Colonic mucosa (tissue), 4 donors: ENCODE measurements at regions not wholly inside any gene's neighbourhood (a gene's known extent, or its start where the extent isn't known, plus 50 kb on each side); places are given as distances from the start of the nearest gene placed in this dataset.

Experiments
- DNase-seq: peaks from one replicate; pipeline ENCODE4 v3.0.0-alpha.2; 2020
- H3K27ac ChIP-seq: fragments of 200-600 bp; one replicate; pipeline ENCODE4 v1.8.0; 2021
- H3K27me3 ChIP-seq: fragments of 200-600 bp; one replicate; pipeline ENCODE4 v1.8.0; 2021
- H3K36me3 ChIP-seq: fragments of 200-600 bp; one replicate; pipeline ENCODE4 v1.8.0; 2021
- H3K4me1 ChIP-seq: fragments of 200-600 bp; one replicate; pipeline ENCODE4 v1.8.0; 2021; ENCODE audit warnings: mild to moderate bottlenecking
- H3K4me3 ChIP-seq: fragments of 200-600 bp; one replicate; pipeline ENCODE4 v1.8.0; 2021
- H3K9ac ChIP-seq, 2 donors: one replicate each; pipeline ENCODE4 v1.7.0; 2013; ENCODE audit warnings: control low read depth in 2 of 2, low read depth in 2 of 2, low read length in 2 of 2
- H3K9me3 ChIP-seq: fragments of 200-600 bp; one replicate; pipeline ENCODE4 v1.8.0; 2021
- intact Hi-C: fragments of 100-400 bp; cut with DNase I; formaldehyde crosslinking; loops from one replicate; pipeline ENCODE4 v1.14.1; 2022
- TF ChIP-seq, protein P1 (sequence below): fragments of 200-600 bp; IDR thresholded peaks from one replicate; pipeline ENCODE4 v1.8.0; 2022; ENCODE audit warnings: antibody characterized with exemption, mild to moderate bottlenecking
- donor health status: healthy.
- donor health status: DM: no; HTN: no; CAD: no.
- donor health status: DM: no; HTN: no; CAD: no.

DNA sequence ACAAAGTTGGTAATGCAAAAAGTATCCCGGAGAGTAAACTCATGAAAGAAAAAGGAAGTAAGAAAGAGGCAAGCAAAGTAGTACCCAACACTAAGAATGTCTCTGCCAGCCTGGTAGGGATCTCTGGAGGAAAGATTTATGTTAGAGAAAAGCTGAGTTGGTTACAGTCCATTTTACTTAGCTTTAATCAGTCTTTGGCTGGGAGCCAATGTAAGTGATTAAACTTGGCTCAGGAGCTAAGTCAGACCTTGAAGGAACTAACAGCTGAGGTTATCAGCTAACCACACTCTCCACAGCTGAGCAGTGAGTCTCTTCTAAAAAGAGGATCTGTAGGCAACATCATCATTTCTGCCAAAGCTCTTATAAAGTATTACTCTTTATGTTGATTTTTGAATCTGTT is 148.0 kb downstream of the ANKRD7 start:
- TF ChIP-seq, protein P1, sequence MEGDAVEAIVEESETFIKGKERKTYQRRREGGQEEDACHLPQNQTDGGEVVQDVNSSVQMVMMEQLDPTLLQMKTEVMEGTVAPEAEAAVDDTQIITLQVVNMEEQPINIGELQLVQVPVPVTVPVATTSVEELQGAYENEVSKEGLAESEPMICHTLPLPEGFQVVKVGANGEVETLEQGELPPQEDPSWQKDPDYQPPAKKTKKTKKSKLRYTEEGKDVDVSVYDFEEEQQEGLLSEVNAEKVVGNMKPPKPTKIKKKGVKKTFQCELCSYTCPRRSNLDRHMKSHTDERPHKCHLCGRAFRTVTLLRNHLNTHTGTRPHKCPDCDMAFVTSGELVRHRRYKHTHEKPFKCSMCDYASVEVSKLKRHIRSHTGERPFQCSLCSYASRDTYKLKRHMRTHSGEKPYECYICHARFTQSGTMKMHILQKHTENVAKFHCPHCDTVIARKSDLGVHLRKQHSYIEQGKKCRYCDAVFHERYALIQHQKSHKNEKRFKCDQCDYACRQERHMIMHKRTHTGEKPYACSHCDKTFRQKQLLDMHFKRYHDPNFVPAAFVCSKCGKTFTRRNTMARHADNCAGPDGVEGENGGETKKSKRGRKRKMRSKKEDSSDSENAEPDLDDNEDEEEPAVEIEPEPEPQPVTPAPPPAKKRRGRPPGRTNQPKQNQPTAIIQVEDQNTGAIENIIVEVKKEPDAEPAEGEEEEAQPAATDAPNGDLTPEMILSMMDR: no peak
- H3K27me3 ChIP-seq: no peaks in the 10 kb centered on the region
- no peak for DNase-seq
- no peaks in the 10 kb centered on the region for H3K9me3 ChIP-seq
- H3K27ac ChIP-seq: no peak overlapping the region
- intact Hi-C loops: no loop called here
- no peaks in the 10 kb centered on the region for H3K36me3 ChIP-seq
- H3K4me3 ChIP-seq: no peak overlapping the region
- H3K4me1 ChIP-seq: no peaks in the 10 kb centered on the region
- no peak overlapping the region for H3K9ac ChIP-seq

DNA sequence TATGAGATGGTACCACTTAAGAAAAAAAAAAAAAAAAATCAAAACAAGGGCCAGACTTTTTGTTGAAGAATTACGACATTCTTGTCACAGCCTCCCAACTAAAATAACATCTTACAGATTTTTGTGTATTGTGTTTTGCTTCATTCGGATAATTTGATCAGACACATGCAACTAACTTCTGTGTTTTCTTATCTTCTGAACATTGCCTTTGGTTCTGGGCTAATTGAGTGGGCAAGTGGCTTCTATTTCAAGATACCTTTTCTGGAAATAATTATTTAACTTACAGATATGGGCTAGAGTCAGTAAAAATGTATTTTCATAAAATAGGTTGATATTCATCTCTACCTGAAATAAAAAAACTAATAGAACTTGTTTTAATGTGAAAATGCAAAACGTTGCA is 165.1 kb downstream of the ANKRD7 start:
- Histone ChIP-seq H3K4me1 (no peaks in the 10 kb centered on the region), H3K9ac (no peak overlapping the region), H3K27ac (no peak overlapping the region), H3K27me3 (no peaks in the 10 kb centered on the region), H3K4me3 (no peak overlapping the region), H3K36me3 (no peaks in the 10 kb centered on the region), H3K9me3 (no peaks in the 10 kb centered on the region)
- TF ChIP-seq, protein P1: no peak
- intact Hi-C loops: no loop called here
- DNase-seq: no peak

DNA sequence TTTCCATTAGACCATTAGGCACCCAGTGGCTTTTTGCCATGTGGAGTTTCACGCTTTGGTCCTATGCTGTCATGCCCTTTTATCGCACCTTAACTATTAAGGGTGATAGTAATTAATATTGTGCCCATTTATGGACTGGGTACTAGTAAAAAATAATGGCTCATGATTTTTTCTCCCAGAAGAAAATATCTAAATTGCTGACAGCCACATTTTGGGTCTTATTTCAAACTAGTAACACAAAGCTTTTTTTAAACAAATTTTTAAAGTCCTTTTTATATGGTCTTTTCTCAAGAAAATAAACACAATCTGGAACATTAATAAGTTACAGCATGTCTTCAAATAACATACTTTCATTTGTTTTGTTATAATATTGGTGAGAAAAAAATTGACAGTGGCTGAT is 179.7 kb downstream of the ANKRD7 start:
- Histone ChIP-seq H3K27me3 (no peaks in the 10 kb centered on the region), H3K36me3 (no peaks in the 10 kb centered on the region), H3K4me3 (no peak overlapping the region), H3K4me1 (no peaks in the 10 kb centered on the region), H3K27ac (no peak overlapping the region), H3K9ac (no peak overlapping the region), H3K9me3 (no peaks in the 10 kb centered on the region)
- intact Hi-C loops: no loop called here
- DNase-seq: no peak
- TF ChIP-seq, protein P1: no peak

DNA sequence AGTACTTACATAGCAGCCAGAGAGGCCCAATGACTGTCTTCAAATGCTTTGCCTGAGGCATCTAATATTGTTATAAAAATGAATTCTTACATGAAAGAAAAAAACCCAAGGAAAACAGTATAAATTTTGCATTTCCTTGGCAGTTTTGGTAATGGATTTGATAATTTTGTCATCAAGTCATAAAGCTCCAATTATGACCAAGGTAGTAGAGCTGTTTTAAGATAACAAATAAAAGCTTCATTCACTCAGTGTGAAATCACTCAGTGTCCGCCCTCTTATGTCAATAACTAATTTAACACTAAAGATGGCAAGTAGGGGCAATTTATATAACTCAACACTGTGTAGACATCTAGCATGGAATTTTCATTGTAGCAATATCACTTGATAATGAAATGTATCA is 193.9 kb downstream of the ANKRD7 start:
- no peak overlapping the region for H3K27ac ChIP-seq
- no peak overlapping the region for H3K4me3 ChIP-seq
- H3K4me1 ChIP-seq: no peaks in the 10 kb centered on the region
- no peaks in the 10 kb centered on the region for H3K9me3 ChIP-seq
- no peak for DNase-seq
- intact Hi-C loops: no loop called here
- no peak overlapping the region for H3K9ac ChIP-seq
- H3K36me3 ChIP-seq: no peaks in the 10 kb centered on the region
- TF ChIP-seq, protein P1: no peak
- no peaks in the 10 kb centered on the region for H3K27me3 ChIP-seq

DNA sequence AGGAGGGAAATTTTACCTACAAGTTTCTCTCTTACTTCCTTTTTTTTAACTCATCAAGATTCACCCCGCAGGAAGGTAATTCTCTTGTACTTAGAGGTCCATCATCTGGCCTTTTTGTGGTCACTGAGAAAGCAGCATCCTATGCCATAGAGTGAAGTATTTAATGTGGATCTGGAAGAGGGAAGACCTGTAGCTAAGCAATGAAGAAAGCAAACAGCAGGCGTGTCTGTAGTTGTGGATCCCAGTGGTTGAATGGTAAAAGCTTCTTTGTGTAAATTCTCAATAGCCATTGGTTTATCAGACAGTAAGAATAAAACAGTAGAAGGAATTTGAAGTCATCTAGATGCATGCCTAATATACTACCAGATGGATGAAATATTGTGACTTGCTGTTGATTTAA is 196.4 kb downstream of the ANKRD7 start:
- Histone ChIP-seq H3K27me3 (no peaks in the 10 kb centered on the region), H3K4me3 (no peak overlapping the region), H3K36me3 (no peaks in the 10 kb centered on the region), H3K9me3 (no peaks in the 10 kb centered on the region), H3K9ac (no peak overlapping the region), H3K4me1 (no peaks in the 10 kb centered on the region), H3K27ac (no peak overlapping the region)
- no peak for DNase-seq
- TF ChIP-seq, protein P1: no peak
- intact Hi-C loops: no loop called here

DNA sequence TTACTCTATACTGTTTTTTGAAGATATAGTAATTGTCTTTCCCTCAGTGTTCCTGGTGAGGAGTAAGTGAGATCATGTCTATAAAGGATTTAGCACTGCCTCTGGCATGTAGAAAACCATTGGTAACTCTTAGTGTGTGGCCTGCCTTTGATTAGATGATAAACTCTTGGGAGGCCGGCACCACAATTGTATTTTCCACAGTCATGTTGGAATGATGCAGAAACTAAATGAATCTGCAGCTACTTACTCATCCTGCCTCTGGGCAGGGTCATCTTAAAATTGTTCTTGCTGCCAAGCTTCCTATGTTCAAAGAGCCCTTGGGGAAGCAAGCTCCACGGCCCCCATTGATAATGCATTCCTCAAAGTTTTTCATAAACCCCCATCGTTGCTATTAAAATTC is 204.6 kb downstream of the ANKRD7 start:
- no peak overlapping the region for H3K4me3 ChIP-seq
- intact Hi-C loops: no loop called here
- no peaks in the 10 kb centered on the region for H3K27me3 ChIP-seq
- DNase-seq: no peak
- H3K9me3 ChIP-seq: no peaks in the 10 kb centered on the region
- no peak overlapping the region for H3K27ac ChIP-seq
- TF ChIP-seq, protein P1: no peak
- no peak overlapping the region for H3K9ac ChIP-seq
- no peaks in the 10 kb centered on the region for H3K4me1 ChIP-seq
- no peaks in the 10 kb centered on the region for H3K36me3 ChIP-seq
